Cerebellar nuclear complex (tissue), 1 donor: ENCODE measurements at regions not wholly inside any gene's neighbourhood (a gene's known extent, or its start where the extent isn't known, plus 50 kb on each side); places are given as distances from the start of the nearest gene placed in this dataset.
"Not testable (repeated sequence)": the region's sequence is repeated elsewhere in the genome, so short reads cannot be mapped to it uniquely, and the experiment has no call there.

Experiments used
- DNase-seq, 2 experiments: peaks; one replicate each; lab custom pipeline; 2025; lab: John Stamatoyannopoulos, UW

- no peak for DNase-seq
Observed at GRCh38 chr11:96779030-96779429, 389.2 kb downstream of the JRKL start.

DNA sequence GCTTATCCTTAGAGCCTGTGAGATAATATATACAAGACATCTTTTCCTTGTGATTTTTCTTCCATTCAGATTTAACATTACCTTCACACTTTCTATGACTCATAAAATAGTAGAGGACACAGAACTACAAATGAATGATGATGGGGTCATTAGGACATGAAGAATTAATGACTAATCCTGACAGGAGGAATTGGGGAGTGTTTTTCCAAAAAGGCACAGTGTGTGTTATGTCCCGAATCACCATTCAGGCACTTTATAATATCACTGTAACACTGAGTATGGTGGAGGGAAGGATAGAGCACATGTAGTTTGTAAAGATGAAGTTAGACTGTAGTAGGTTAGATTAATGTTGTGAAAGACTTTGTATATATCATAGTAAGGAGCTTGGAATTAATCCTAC lies 391.3 kb downstream of the JRKL start:
- no peak for DNase-seq

- DNase-seq = no peak
Observed at GRCh38 chr11:96782632-96783031, 392.8 kb downstream of the JRKL start.

GRCh38 chr11:96783311-96783710 lies 393.5 kb downstream of the JRKL start:
- no peak for DNase-seq

GRCh38 chr11:96785073-96785472 lies 395.3 kb downstream of the JRKL start:
- no peak for DNase-seq

DNA sequence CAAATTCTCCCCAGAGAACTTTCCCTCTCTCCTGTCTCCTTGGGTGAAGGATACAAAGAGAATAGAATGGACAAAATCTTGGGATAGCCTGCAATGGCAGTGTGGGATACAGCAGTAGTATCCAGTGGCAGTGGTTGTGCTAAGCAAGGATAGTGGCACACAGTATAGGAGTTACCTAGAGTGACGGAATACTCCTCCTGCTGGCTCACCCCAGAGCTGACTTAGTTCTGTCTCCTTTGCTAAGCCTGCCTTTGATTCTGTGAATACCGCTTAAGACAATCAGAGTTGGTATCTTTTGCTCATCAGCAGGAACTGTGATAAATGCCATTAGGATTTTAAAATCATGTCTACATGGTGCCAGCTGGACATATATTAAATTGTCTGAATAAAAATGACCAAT lies 404.3 kb downstream of the JRKL start:
- DNase-seq = no peak

- DNase-seq = no peak
Observed at GRCh38 chr11:96798445-96798844, 408.6 kb downstream of the JRKL start.

GRCh38 chr11:96815236-96815635 lies 425.4 kb downstream of the JRKL start:
- no peak for DNase-seq

- DNase-seq = no peak
Observed at GRCh38 chr11:96817482-96818399, 427.9 kb downstream of the JRKL start.

- DNase-seq = no peak
Observed at GRCh38 chr11:96827164-96827563, 437.4 kb downstream of the JRKL start.

DNA sequence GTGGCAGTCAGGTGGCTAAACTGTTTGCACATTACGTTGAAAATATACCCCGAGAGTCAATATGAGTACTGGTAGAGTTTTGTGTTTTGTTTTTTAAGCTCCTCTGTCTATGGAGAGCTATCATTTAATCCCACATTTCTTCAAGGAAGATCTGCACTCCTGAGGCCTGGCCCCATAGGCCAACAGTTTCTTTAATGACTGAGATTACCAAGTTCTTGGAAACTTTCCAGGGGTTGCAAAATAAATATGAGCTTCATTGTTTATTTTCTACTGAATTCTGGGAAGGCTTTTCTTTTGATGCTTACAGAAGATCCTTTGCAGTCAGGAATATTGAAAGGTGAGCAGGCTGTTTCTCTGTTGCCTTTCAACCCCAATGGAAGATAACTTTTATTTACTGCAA lies 452.0 kb downstream of the JRKL start:
- DNase-seq = no peak

GRCh38 chr11:96842731-96843130 lies 452.9 kb downstream of the JRKL start:
- DNase-seq = no peak

DNA sequence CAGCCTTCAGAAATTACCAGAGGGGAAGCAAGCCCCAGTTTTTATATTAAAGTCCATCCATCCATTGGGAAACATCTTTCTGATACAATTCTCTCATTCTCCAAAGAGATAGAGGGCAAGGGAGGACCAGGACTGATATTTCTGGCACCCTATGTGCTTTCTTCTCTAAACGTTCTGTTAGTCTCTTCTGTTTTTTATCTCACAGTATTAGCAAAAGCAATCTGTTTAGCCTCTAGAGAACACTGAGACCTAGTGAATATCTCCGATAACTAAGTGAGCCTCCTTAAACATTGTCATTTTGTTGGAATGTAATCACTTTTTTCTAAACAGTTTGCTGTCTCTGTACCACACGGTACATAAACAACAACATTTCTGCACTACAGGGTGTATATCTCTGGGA lies 464.6 kb downstream of the JRKL start:
- no peak for DNase-seq

GRCh38 chr11:96861722-96862121 lies 471.9 kb downstream of the JRKL start:
- DNase-seq = not testable (repeated sequence)

- no peak for DNase-seq
Observed at GRCh38 chr11:96863520-96863919, 473.7 kb downstream of the JRKL start.

DNA sequence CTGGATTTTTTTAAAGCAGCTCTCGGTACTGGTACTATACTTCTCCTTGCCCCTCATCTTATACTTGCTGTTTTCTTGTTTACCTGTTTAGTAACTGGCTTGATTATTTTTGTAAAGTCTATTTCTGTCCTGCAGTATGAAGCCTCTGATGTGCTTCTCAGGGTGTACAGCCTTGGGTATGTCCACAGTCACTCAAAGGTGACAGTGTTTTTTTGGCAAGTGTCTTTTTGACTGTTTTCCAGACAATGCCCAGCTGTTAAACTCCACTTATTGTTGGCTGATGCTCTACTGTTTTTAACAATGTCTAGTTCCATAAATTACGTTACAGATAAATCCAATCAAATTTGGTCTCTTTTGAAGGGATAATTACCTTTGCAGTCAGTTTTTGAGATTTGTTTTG lies 475.2 kb downstream of the JRKL start:
- DNase-seq = no peak

- no peak for DNase-seq
Observed at GRCh38 chr11:96869207-96869606, 479.4 kb downstream of the JRKL start.

DNA sequence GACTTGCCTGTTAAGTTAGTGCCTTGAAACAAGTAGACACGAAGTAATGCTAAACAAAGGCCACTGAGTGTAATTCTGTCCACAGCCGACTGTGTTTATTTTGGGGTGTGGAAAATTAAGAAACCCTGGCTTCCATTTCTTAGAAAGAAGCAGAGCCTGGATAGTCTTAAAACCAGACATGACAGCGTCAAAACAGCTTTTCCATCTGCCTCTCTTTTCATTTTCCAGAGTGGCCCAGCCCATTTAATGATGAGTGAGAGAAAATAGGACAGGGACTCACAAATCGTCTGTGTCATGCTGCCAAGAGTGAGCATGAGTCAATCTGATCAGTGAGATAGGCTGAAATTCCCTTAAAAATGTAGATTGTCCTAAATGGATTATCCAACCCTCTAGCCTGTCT lies 485.9 kb downstream of the JRKL start:
- DNase-seq = no peak

DNA sequence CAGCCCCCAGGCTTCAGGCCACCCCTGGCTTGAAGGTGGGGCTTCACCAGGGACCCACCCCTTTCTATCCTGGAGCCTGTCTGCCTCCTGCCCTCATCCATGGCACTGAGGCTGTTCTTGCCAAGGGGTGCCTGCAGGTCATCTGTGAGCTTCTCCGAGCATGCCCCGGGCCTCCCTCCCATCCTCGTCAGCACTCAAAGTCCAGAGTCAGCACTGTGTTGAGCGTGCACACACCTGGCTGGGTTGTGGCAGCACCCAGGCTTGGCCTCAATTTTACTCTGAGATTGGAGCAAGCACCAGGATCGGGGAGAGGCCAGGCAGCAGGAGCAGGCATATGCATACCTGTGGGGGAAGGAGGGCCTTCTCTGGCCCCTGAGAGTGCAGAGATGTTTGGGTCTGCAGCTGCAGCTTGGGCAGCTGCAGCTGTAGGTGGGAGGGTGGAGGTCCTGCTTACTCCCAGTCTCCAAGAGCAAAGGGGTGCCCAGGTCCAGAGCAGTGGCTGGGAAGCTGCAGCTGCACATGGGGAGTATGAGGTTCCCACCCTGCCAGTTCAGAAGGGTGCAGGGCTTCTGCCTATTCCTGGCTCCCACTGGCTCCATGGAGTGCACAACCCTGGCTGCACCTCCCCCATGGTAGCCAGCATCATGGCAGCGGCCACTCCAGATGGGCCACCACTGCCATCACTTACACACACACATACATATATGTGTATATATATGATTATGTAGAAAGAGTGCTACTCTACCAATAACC lies 488.7 kb downstream of the JRKL start:
- DNase-seq = no peak

- not testable (repeated sequence) for DNase-seq
Observed at GRCh38 chr11:96882622-96883021, 492.8 kb downstream of the JRKL start.

- DNase-seq = no peak
Observed at GRCh38 chr11:96885405-96885804, 495.6 kb downstream of the JRKL start.

DNA sequence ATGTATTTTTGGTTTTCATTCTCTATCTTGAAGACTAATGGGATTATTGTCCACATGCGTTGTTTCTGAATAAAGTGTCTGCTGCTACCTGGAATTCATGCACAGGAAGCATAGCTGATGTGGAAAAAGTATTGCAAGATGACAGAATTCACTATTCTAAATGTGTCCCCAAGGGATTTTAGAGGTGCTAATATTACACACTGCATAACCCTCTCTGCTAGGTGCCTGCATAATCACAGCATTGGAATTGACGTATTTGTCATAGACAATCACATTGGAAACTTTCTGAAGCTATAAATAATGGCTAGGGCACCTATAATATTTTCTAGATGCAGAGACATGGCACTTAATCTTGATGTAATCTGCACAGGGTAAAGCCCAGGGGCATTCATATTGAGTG lies 496.1 kb downstream of the JRKL start:
- no peak for DNase-seq

DNA sequence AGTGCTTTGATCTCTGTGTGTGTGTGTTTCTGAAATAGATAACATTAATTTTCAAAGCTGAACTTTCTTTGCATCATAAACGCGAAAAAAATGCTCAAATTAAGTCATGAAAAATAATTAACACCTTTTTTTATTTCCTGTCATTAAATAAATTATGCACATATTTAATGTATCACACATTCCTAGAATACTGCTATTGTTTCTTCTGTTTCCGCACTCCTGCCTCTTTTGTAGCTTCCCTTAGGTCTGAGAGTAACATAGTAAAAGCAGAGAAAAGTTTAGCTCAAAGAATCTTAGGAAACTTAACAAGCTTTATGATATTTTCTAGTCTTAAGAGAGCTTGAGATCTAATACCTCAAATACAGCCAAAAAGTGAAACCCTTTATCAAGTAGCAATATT lies 504.2 kb downstream of the JRKL start:
- DNase-seq = no peak
